IMR-90 (cell line): ENCODE measurements at regions not wholly inside any gene's neighbourhood (a gene's known extent, or its start where the extent isn't known, plus 50 kb on each side); places are given as distances from the start of the nearest gene placed in this dataset.

Experiments used
- ATAC-seq: fragments of 200-7000 bp; cut with Tn5 transposase; 2 replicates; pipeline ENCODE4 v1.9.1; 2020; ENCODE audit warnings: low read depth, mild to moderate bottlenecking, moderate library complexity
- BruUV-seq: library from RNA; stranded (reverse); fragments of 400-500 nt; replicated peaks from 2 replicates; lab custom pipeline; 2021; lab: Mats Ljungman, UMichigan
- CTCF ChIA-PET: fragments of 300-600 bp; formaldehyde crosslinking; extraction: SDS; loops from one replicate; lab custom pipeline; 2021; ENCODE audit warnings: antibody characterized with exemption; lab: Yijun Ruan, JAX
- POLR2A ChIA-PET: fragments of 300-600 bp; sonication (Branson Sonifier 250); formaldehyde crosslinking; loops from one replicate; lab custom pipeline; 2022; ENCODE audit warnings: antibody characterized with exemption; ENCODE audit not compliant: unreplicated experiment; lab: Charles Lee
- DNase-seq: peaks from one replicate; pipeline ENCODE4 v3.0.0; 2013
- H2AFZ ChIP-seq: replicated peaks from 2 replicates; pipeline ENCODE3; 2013; ENCODE audit warnings: low read length, mild to moderate bottlenecking; ENCODE audit not compliant: poor library complexity
- H2AK5ac ChIP-seq: 2 replicates; pipeline ENCODE4 v1.6.1; 2013; ENCODE audit warnings: low read depth, low read length, inconsistent platforms
- H2AK9ac ChIP-seq: replicated peaks from 2 replicates; pipeline ENCODE3; 2013; ENCODE audit warnings: mild to moderate bottlenecking, low read depth, low read length, moderate library complexity; ENCODE audit not compliant: poor library complexity
- H2BK120ac ChIP-seq: 2 replicates; pipeline ENCODE4 v1.6.1; 2013; ENCODE audit warnings: low read depth, low read length, inconsistent platforms
- H2BK15ac ChIP-seq: 3 replicates; pipeline ENCODE4 v1.6.1; 2013; ENCODE audit warnings: low read depth, low read length, inconsistent platforms
- H2BK20ac ChIP-seq: 2 replicates; pipeline ENCODE4 v1.6.1; 2013; ENCODE audit warnings: low read depth, mild to moderate bottlenecking, inconsistent platforms, low read length, moderate library complexity
- H2BK5ac ChIP-seq: 2 replicates; pipeline ENCODE4 v1.6.1; 2013; ENCODE audit warnings: mild to moderate bottlenecking, low read depth, low read length, inconsistent platforms; ENCODE audit not compliant: poor library complexity, severe bottlenecking
- H3K14ac ChIP-seq: replicated peaks from 2 replicates; pipeline ENCODE4 v1.6.1; 2013; ENCODE audit warnings: low read depth, low read length, inconsistent platforms
- H3K18ac ChIP-seq: 2 replicates; pipeline ENCODE4 v1.6.1; 2013; ENCODE audit warnings: low read depth, low read length, control low read depth
- H3K23ac ChIP-seq: 2 replicates; pipeline ENCODE4 v1.6.1; 2013; ENCODE audit warnings: low read depth, low read length, inconsistent platforms
- H3K27ac ChIP-seq: 2 replicates; pipeline ENCODE4 v1.5.1; 2013; ENCODE audit warnings: mild to moderate bottlenecking, control low read depth, low read length; ENCODE audit not compliant: insufficient read depth
- H3K27me3 ChIP-seq: 2 replicates; pipeline ENCODE4 v1.6.1; 2013; ENCODE audit warnings: low read length; ENCODE audit not compliant: control insufficient read depth, insufficient read depth
- H3K36me3 ChIP-seq: 2 replicates; pipeline ENCODE4 v1.6.1; 2013; ENCODE audit warnings: low read length, mixed read lengths; ENCODE audit not compliant: control insufficient read depth, insufficient read depth
- H3K4ac ChIP-seq: 2 replicates; pipeline ENCODE4 v1.6.1; 2013; ENCODE audit warnings: low read depth, low read length, inconsistent platforms
- H3K4me1 ChIP-seq: 2 replicates; pipeline ENCODE4 v1.6.1; 2013; ENCODE audit warnings: low read length, mixed read lengths; ENCODE audit not compliant: control insufficient read depth, insufficient read depth
- H3K4me2 ChIP-seq: 2 replicates; pipeline ENCODE4 v1.6.1; 2013; ENCODE audit warnings: low read depth, mild to moderate bottlenecking, control low read depth, low read length, moderate library complexity
- H3K4me3 ChIP-seq: 2 replicates; pipeline ENCODE4 v1.5.1; 2013; ENCODE audit warnings: low read depth, mild to moderate bottlenecking, control low read depth, low read length, moderate library complexity; ENCODE audit not compliant: insufficient read depth
- H3K56ac ChIP-seq: 2 replicates; pipeline ENCODE4 v1.6.1; 2013; ENCODE audit warnings: low read length, inconsistent platforms; ENCODE audit not compliant: insufficient read depth; ENCODE audit errors: extremely low read depth
- H3K79me1 ChIP-seq, 2 experiments: 2 replicates each; pipeline ENCODE4 v1.6.1; 2013; ENCODE audit warnings: low read length in 2 of 2, inconsistent platforms in 1 of 2, low read depth in 1 of 2
- H3K9ac ChIP-seq: 2 replicates; pipeline ENCODE4 v1.6.1; 2013; ENCODE audit warnings: low read depth, low read length, control low read depth
- H3K9me1 ChIP-seq: 2 replicates; pipeline ENCODE4 v1.6.1; 2013; ENCODE audit warnings: low read length, inconsistent platforms; ENCODE audit not compliant: insufficient read depth
- H3K9me3 ChIP-seq: 2 replicates; pipeline ENCODE4 v1.6.1; 2013; ENCODE audit warnings: low read length; ENCODE audit not compliant: control insufficient read depth, insufficient read depth
- H4K20me1 ChIP-seq: 2 replicates; pipeline ENCODE4 v1.6.1; 2013; ENCODE audit warnings: low read length, inconsistent platforms; ENCODE audit not compliant: insufficient read depth
- H4K5ac ChIP-seq: 2 replicates; pipeline ENCODE4 v1.6.1; 2013; ENCODE audit warnings: mild to moderate bottlenecking, low read depth, low read length, control low read depth
- H4K8ac ChIP-seq, 2 experiments: 2 replicates each; pipeline ENCODE4 v1.6.1; 2013; ENCODE audit warnings: low read depth in 2 of 2, low read length in 2 of 2, control low read depth in 1 of 2, inconsistent platforms in 1 of 2
- H4K91ac ChIP-seq: 2 replicates; pipeline ENCODE4 v1.6.1; 2013; ENCODE audit warnings: low read depth, low read length, inconsistent platforms; ENCODE audit not compliant: insufficient read depth
- FOS ChIP-seq: fragments of 150-350 bp; IDR thresholded peaks from 2 replicates; pipeline ENCODE4 v1.6.1; 2016; ENCODE audit warnings: low read depth, low read length
- MAFK ChIP-seq: IDR thresholded peaks from 2 replicates; pipeline ENCODE4 v1.6.1; 2012; ENCODE audit warnings: low read depth, low read length, improper control_type of control experiment
- RAD21 ChIP-seq: IDR thresholded peaks from 2 replicates; pipeline ENCODE4 v1.6.1; 2012; ENCODE audit warnings: low read length, improper control_type of control experiment
- RCOR1 ChIP-seq: IDR thresholded peaks from 2 replicates; pipeline ENCODE4 v1.6.1; 2012; ENCODE audit warnings: mild to moderate bottlenecking, low read length, improper control_type of control experiment; ENCODE audit not compliant: insufficient replicate concordance
- WGBS, 2 experiments: methylation state at CpG; one replicate each; pipeline versions ENCODE4 v1.1.5 to v1.1.7; 2013; ENCODE audit warnings: missing lambda C conversion rate in 2 of 2; ENCODE audit not compliant: insufficient read length in 1 of 2; ENCODE audit errors: extremely low coverage in 2 of 2; 5-methylcytosine and 5-hydroxymethylcytosine counted together
- dilution Hi-C: fragments of 300-500 bp; cut with HindIII; formaldehyde crosslinking; loops from one replicate; pipeline ENCODE4 v1.14.3; 2018; ENCODE audit warnings: low sequenced_read_pairs; ENCODE audit not compliant: unreplicated experiment
- in situ Hi-C: fragments of 300-500 bp; cut with MboI; formaldehyde crosslinking; loops from 3 replicates; pipeline ENCODE4 v1.14.3; 2019; ENCODE audit warnings: low sequenced_read_pairs, inconsistent platforms, mixed read lengths
- intact Hi-C: fragments of 100-400 bp; cut with micrococcal nuclease; formaldehyde crosslinking; loops from 2 replicates; pipeline ENCODE4 v1.10.0; 2022
- TF ChIP-seq, protein P1 (sequence below): fragments of 150-350 bp; IDR thresholded peaks from 2 replicates; pipeline ENCODE4 v1.6.1; 2017; ENCODE audit warnings: mild to moderate bottlenecking, antibody characterized with exemption, low read length, low read depth
- TF ChIP-seq, protein P2 (sequence below): conservative IDR thresholded peaks from 2 replicates; pipeline ENCODE4 v1.5.1; 2012; ENCODE audit warnings: mild to moderate bottlenecking, low read depth, low read length, improper control_type of control experiment

DNA sequence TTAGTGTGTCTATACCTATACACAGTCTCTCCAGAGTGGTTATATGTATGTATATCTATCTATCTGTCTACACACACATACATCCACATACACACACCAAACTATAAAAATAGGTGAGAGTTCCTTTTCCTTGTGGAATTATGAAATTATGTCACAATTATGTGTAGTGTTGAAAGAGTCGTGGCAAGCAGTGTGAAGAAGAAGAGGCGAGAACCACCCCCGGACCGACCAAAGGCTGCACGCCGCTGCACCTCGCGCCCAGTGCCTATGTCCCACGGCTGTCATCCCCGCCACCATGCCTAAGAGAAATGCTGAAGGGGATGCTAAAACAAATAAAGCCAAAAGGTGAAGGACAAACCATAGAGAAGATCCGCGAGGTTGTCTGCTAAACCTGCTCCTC lies 95.0 kb upstream of the RAP2B start:
- ChIA-PET CTCF (interaction anchor here (0.8 kb wide), 1 partner anchor 18 kb away, joined by 3 read pairs; no protein-coding TSS in a partner anchor), POLR2A (no interaction called here)
- no peak overlapping the region for H2AK9ac ChIP-seq
- ATAC-seq (no peak), DNase-seq (no peak)
- H3K56ac ChIP-seq, result no peak overlapping the region
- H4K5ac ChIP-seq, result no peak overlapping the region
- H3K23ac ChIP-seq, result no peak overlapping the region
- H3K79me1 ChIP-seq, result no peaks in the 10 kb centered on the region
- H2BK5ac ChIP-seq, result no peak overlapping the region
- no peaks in the 10 kb centered on the region for H3K27me3 ChIP-seq
- H3K4me3 ChIP-seq, result no peak overlapping the region
- WGBS, 2 experiments, result 98% methylated on average over 8 of the region's 12 CpGs; no CpG with 5 or more reads in 1 of the 2 experiments
- H3K4me2 ChIP-seq, result no peak overlapping the region
- no peak overlapping the region for H3K14ac ChIP-seq
- H3K18ac ChIP-seq, result no peak overlapping the region
- no peak overlapping the region for H2BK15ac ChIP-seq
- H4K20me1 ChIP-seq, result no peaks in the 10 kb centered on the region
- no peaks in the 10 kb centered on the region for H3K9me3 ChIP-seq
- no peaks in the 10 kb centered on the region for H3K36me3 ChIP-seq
- no peak overlapping the region for H3K27ac ChIP-seq
- intact Hi-C loops, result no loop called here
- H3K4ac ChIP-seq, result no peak overlapping the region
- H3K4me1 ChIP-seq, result no peaks in the 10 kb centered on the region
- no peaks in the 10 kb centered on the region for H3K9me1 ChIP-seq
- in situ Hi-C loops, result no loop called here
- dilution Hi-C loops, result no loop called here
- H4K91ac ChIP-seq, result no peak overlapping the region
- H4K8ac ChIP-seq, result no peak overlapping the region
- H3K9ac ChIP-seq, result no peak overlapping the region
- BruUV-seq, result no TSS peak
- H2BK120ac ChIP-seq, result no peak overlapping the region
- no peak overlapping the region for H2AFZ ChIP-seq
- H2AK5ac ChIP-seq, result no peak overlapping the region
- no peak overlapping the region for H2BK20ac ChIP-seq
- TF ChIP-seq RAD21 (no peak), MAFK (no peak), RCOR1 (no peak), FOS (no peak)
- TF ChIP-seq, protein P1, sequence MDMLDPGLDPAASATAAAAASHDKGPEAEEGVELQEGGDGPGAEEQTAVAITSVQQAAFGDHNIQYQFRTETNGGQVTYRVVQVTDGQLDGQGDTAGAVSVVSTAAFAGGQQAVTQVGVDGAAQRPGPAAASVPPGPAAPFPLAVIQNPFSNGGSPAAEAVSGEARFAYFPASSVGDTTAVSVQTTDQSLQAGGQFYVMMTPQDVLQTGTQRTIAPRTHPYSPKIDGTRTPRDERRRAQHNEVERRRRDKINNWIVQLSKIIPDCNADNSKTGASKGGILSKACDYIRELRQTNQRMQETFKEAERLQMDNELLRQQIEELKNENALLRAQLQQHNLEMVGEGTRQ, result no peak
- TF ChIP-seq, protein P2, sequence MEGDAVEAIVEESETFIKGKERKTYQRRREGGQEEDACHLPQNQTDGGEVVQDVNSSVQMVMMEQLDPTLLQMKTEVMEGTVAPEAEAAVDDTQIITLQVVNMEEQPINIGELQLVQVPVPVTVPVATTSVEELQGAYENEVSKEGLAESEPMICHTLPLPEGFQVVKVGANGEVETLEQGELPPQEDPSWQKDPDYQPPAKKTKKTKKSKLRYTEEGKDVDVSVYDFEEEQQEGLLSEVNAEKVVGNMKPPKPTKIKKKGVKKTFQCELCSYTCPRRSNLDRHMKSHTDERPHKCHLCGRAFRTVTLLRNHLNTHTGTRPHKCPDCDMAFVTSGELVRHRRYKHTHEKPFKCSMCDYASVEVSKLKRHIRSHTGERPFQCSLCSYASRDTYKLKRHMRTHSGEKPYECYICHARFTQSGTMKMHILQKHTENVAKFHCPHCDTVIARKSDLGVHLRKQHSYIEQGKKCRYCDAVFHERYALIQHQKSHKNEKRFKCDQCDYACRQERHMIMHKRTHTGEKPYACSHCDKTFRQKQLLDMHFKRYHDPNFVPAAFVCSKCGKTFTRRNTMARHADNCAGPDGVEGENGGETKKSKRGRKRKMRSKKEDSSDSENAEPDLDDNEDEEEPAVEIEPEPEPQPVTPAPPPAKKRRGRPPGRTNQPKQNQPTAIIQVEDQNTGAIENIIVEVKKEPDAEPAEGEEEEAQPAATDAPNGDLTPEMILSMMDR, result no peak
